ENCODE measurements at regions not wholly inside any gene's neighbourhood (a gene's known extent, or its start where the extent isn't known, plus 50 kb on each side); places are given as distances from the start of the nearest gene placed in this dataset.
"Not testable (repeated sequence)": the region's sequence is repeated elsewhere in the genome, so short reads cannot be mapped to it uniquely, and the experiment has no call there.

DNA sequence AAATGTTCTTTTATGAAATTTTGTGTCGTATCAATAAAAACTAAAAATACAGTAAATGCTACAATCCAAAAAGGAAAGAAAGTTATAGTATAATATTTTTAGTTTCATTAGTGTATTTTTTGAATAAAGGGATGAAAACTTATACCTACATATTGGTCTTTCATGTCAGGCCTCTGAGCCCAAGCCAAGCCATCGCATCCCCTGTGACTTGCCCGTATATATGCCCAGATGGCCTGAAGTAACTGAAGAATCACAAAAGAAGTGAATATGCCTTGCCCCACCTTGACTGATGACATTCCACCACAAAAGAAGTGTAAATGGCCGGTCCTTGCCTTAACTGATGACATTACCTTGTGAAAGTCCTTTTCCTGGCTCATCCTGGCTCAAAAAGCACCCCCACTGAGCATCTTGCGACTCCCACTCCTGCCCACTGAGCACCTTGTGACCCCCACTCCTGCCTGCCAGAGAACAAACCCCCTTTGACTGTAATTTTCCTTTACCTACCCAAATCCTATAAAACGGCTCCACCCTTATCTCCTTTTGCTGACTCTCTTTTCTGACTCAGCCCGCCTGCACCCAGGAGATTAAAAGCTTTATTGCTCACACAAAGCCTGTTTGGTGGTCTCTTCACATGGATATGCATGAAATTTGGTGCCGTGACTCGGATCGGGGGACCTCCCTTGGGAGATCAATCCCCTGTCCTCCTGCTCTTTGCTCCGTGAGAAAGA is 108.2 kb upstream of the PELI1 start:
- TF ChIP-seq, protein P1, sequence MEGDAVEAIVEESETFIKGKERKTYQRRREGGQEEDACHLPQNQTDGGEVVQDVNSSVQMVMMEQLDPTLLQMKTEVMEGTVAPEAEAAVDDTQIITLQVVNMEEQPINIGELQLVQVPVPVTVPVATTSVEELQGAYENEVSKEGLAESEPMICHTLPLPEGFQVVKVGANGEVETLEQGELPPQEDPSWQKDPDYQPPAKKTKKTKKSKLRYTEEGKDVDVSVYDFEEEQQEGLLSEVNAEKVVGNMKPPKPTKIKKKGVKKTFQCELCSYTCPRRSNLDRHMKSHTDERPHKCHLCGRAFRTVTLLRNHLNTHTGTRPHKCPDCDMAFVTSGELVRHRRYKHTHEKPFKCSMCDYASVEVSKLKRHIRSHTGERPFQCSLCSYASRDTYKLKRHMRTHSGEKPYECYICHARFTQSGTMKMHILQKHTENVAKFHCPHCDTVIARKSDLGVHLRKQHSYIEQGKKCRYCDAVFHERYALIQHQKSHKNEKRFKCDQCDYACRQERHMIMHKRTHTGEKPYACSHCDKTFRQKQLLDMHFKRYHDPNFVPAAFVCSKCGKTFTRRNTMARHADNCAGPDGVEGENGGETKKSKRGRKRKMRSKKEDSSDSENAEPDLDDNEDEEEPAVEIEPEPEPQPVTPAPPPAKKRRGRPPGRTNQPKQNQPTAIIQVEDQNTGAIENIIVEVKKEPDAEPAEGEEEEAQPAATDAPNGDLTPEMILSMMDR (IDR thresholded peaks at IDR 0.05; ENCODE audit: poor library complexity) = not testable (repeated sequence)
- not testable (repeated sequence) for TF ChIP-seq EZH2 (IDR thresholded peaks at IDR 0.05; ENCODE audit: borderline replicate concordance); EZH2phosphoT487 (IDR thresholded peaks at IDR 0.05; ENCODE audit: low read depth, severe bottlenecking, unreplicated experiment)
